ENCODE measurements at regions not wholly inside any gene's neighbourhood (a gene's known extent, or its start where the extent isn't known, plus 50 kb on each side); places are given as distances from the start of the nearest gene placed in this dataset.

DNA sequence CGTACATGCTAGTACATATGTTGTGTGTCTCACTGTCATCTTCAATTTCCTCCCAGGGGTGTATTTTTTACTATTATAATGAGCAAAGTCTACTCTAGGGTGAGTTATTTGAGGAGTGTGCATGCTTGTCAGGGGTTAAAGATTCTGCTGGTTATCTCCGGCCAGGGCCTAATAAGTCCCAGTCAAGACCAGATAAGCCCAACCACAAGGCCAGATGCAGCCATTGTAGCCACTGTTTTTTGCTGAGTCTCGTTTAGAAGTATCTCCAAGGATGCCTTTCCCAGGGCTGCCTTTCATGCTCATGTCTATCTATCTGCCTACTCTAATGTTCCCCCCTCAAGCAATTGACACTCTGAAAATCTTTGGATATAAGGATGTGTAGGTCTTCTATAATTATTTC, 300.5 kb downstream of the IPO8 start:
- TF ChIP-seq CTCF (conservative IDR thresholded peaks at IDR 0.05; ENCODE audit: low read depth, low read length) (no peak), EZH2phosphoT487 (IDR thresholded peaks at IDR 0.05; ENCODE audit: borderline replicate concordance, low read length) (no peak), EZH2 (IDR thresholded peaks at IDR 0.05; ENCODE audit: low read length, unreplicated experiment) (no peak)
